ENCODE measurements at regions not wholly inside any gene's neighbourhood (a gene's known extent, or its start where the extent isn't known, plus 50 kb on each side); places are given as distances from the start of the nearest gene placed in this dataset.

- no peak for TF ChIP-seq POLR2A (IDR thresholded peaks at IDR 0.05)
- no peak for TF ChIP-seq CTCF (IDR thresholded peaks at IDR 0.05)
- no peak for TF ChIP-seq POLR2AphosphoS5 (IDR thresholded peaks at IDR 0.05)
Measured at GRCh38 chr2:186980787-186981550, 132.0 kb upstream of the ZSWIM2 start.

Data from sigmoid colon (tissue), 4 donors.